Lung (tissue), 11 donors: ENCODE measurements at regions not wholly inside any gene's neighbourhood (a gene's known extent, or its start where the extent isn't known, plus 50 kb on each side); places are given as distances from the start of the nearest gene placed in this dataset.

Experiments used
- ATAC-seq: fragments of 200-7000 bp; cut with Tn5 transposase; one replicate; pipeline ENCODE4 v1.9.1; 2020; ENCODE audit warnings: moderate number of reproducible peaks; ENCODE audit not compliant: insufficient read depth, low FRiP score
- DNase-seq, 3 donors: peaks; one replicate each; pipeline ENCODE4 v3.0.0-alpha.2; 2013 to 2017
- H3K27ac ChIP-seq, 2 donors: one replicate each; pipeline ENCODE4 v1.5.1; 2013; ENCODE audit warnings: mild to moderate bottlenecking in 2 of 2, moderate library complexity in 2 of 2, control low read depth in 1 of 2, inconsistent platforms in 1 of 2, low read depth in 1 of 2, low read length in 1 of 2
- H3K27me3 ChIP-seq, 3 donors: one replicate each; pipeline ENCODE4 v1.5.1; 2013; ENCODE audit warnings: low read length in 2 of 3; ENCODE audit not compliant: control insufficient read depth in 3 of 3, insufficient read depth in 3 of 3
- H3K36me3 ChIP-seq, 4 donors: one replicate each; pipeline ENCODE4 v1.5.1; 2013; ENCODE audit warnings: low read length in 4 of 4, mild to moderate bottlenecking in 1 of 4, moderate library complexity in 1 of 4; ENCODE audit not compliant: control insufficient read depth in 4 of 4, insufficient read depth in 4 of 4
- H3K4me1 ChIP-seq, 5 donors: one replicate each; pipeline ENCODE4 v1.5.1; 2013; ENCODE audit warnings: low read length in 5 of 5, mild to moderate bottlenecking in 2 of 5, moderate library complexity in 1 of 5; ENCODE audit not compliant: control insufficient read depth in 5 of 5, insufficient read depth in 5 of 5
- H3K4me3 ChIP-seq: one replicate; pipeline ENCODE4 v1.5.1; 2013; ENCODE audit warnings: mild to moderate bottlenecking, control low read depth, moderate library complexity
- H3K9ac ChIP-seq, 2 donors: one replicate each; pipeline ENCODE4 v1.5.1; 2013; ENCODE audit warnings: low read length in 2 of 2, control low read depth in 1 of 2; ENCODE audit not compliant: insufficient read depth in 1 of 2
- H3K9me3 ChIP-seq, 4 donors: one replicate each; pipeline ENCODE4 v1.5.1; 2013; ENCODE audit warnings: low read length in 3 of 4, mild to moderate bottlenecking in 1 of 4, moderate library complexity in 1 of 4; ENCODE audit not compliant: control insufficient read depth in 4 of 4, insufficient read depth in 3 of 4
- CTCF ChIP-seq: IDR thresholded peaks from 2 replicates; pipeline ENCODE4 v1.5.1; 2012; ENCODE audit warnings: mild to moderate bottlenecking; ENCODE audit errors: control extremely low read depth, extremely low read depth
- WGBS, 2 donors: extraction: QIAGEN DNeasy Blood & Tissue Kit; methylation state at CpG; one replicate each; pipeline ENCODE4 v1.1.7; 2013; 5-methylcytosine and 5-hydroxymethylcytosine counted together
- donor health status: control.
- donor health status: control.
- donor health status: Bipolar disorder and iron deficiency.
- donor health status: healthy.
- donor health status: DM: yes; HTN: yes; CAD: no.

- no peak for TF ChIP-seq CTCF
Observed at GRCh38 chr7:96638669-96639068, 71.0 kb downstream of the SEM1 start.

GRCh38 chr7:96637522-96637921 is 72.1 kb downstream of the SEM1 start:
- H3K9me3 ChIP-seq: no peaks in the 10 kb centered on the region
- no peak overlapping the region for H3K27ac ChIP-seq
- H3K4me1 ChIP-seq: peaks cover 0 to 9% (median 0%) of the 10 kb centered on the region in 5 donors
- H3K4me3 ChIP-seq: no peak overlapping the region
- H3K36me3 ChIP-seq: no peaks in the 10 kb centered on the region
- H3K27me3 ChIP-seq: no peaks in the 10 kb centered on the region
- DNase-seq (no peak), ATAC-seq (no peak)
- TF ChIP-seq CTCF: no peak
- no peak overlapping the region for H3K9ac ChIP-seq

More at GRCh38 chr7:96638669-96639068, 71.0 kb downstream of the SEM1 start:
- H3K9ac ChIP-seq: no peak overlapping the region
- no peaks in the 10 kb centered on the region for H3K36me3 ChIP-seq
- H3K27me3 ChIP-seq: no peaks in the 10 kb centered on the region
- no peak overlapping the region for H3K4me3 ChIP-seq
- H3K27ac ChIP-seq: no peak overlapping the region
- no peak for ATAC-seq
- no peaks in the 10 kb centered on the region for H3K9me3 ChIP-seq
- peaks cover 0 to 9% (median 0%) of the 10 kb centered on the region in 5 donors for H3K4me1 ChIP-seq
- WGBS, 2 donors: 47 to 70% methylated on average over 1 of the region's 1 CpG
- no peak for DNase-seq

GRCh38 chr7:96636979-96637378 is 72.7 kb downstream of the SEM1 start:
- Histone ChIP-seq H3K36me3 (no peaks in the 10 kb centered on the region), H3K27me3 (no peaks in the 10 kb centered on the region), H3K4me1 (peaks cover 0 to 9% (median 0%) of the 10 kb centered on the region in 5 donors), H3K9ac (no peak overlapping the region), H3K9me3 (no peaks in the 10 kb centered on the region), H3K27ac (peak overlapping the region in 1 of 2 donors; percentile 2), H3K4me3 (no peak overlapping the region)
- DNase-seq (no peak), ATAC-seq (no peak)
- no peak for TF ChIP-seq CTCF
- 82 to 85% methylated on average over 3 of the region's 3 CpGs for WGBS, 2 donors

GRCh38 chr7:96636342-96636860 is 73.2 kb downstream of the SEM1 start:
- TF ChIP-seq CTCF: no peak
- H3K4me1 ChIP-seq: peaks cover 0 to 9% (median 0%) of the 10 kb centered on the region in 5 donors
- WGBS, 2 donors: 79 to 80% methylated on average over 1 of the region's 1 CpG
- H3K9ac ChIP-seq: no peak overlapping the region
- no peak overlapping the region for H3K27ac ChIP-seq
- H3K4me3 ChIP-seq: no peak overlapping the region
- H3K36me3 ChIP-seq: no peaks in the 10 kb centered on the region
- no peaks in the 10 kb centered on the region for H3K27me3 ChIP-seq
- no peaks in the 10 kb centered on the region for H3K9me3 ChIP-seq
- no peak for ATAC-seq
- no peak for DNase-seq
